Activated B cell treated with CpG ODN at 0.5 μM for 24 hours (primary cell): ENCODE measurements at regions not wholly inside any gene's neighbourhood (a gene's known extent, or its start where the extent isn't known, plus 50 kb on each side); places are given as distances from the start of the nearest gene placed in this dataset.
"Not testable (repeated sequence)": the region's sequence is repeated elsewhere in the genome, so short reads cannot be mapped to it uniquely, and the experiment has no call there.

Experiments used
- ATAC-seq: fragments of 200-7000 bp; cut with Tn5 transposase; one replicate; pipeline ENCODE4 v1.10.0; 2021; ENCODE audit warnings: low read depth, mild to moderate bottlenecking, moderate library complexity
- CTCF ChIA-PET: fragments of 350-600 bp; sonication (Branson Sonifier 250); formaldehyde crosslinking; loops from one replicate; lab custom pipeline; 2021; ENCODE audit warnings: antibody characterized with exemption; lab: Charles Lee
- POLR2A ChIA-PET: fragments of 350-600 bp; sonication (Branson Sonifier 250); formaldehyde crosslinking; loops from one replicate; lab custom pipeline; 2021; ENCODE audit warnings: antibody characterized with exemption; lab: Charles Lee
- DNase-seq: peaks from one replicate; pipeline ENCODE4 v3.0.0; 2022
- H3K27ac Mint-ChIP-seq: one replicate; pipeline ENCODE4 v1.8.0; 2020; ENCODE audit warnings: mixed read lengths
- H3K27me3 Mint-ChIP-seq: one replicate; pipeline ENCODE4 v1.8.0; 2021; ENCODE audit warnings: mixed read lengths
- H3K36me3 Mint-ChIP-seq: one replicate; pipeline ENCODE4 v1.8.0; 2021; ENCODE audit warnings: low read depth, mixed read lengths
- H3K4me1 Mint-ChIP-seq: one replicate; pipeline ENCODE4 v1.8.0; 2021; ENCODE audit warnings: mixed read lengths
- H3K4me3 Mint-ChIP-seq: one replicate; pipeline ENCODE4 v1.8.0; 2020; ENCODE audit warnings: mild to moderate bottlenecking, mixed read lengths
- H3K9me3 Mint-ChIP-seq: one replicate; pipeline ENCODE4 v1.8.0; 2020; ENCODE audit warnings: mixed read lengths
- intact Hi-C: fragments of 100-400 bp; cut with micrococcal nuclease; formaldehyde crosslinking; loops from one replicate; pipeline ENCODE4 v1.15.1; 2024
- TF ChIP-seq, protein P1 (sequence below): fragments of 200-600 bp; IDR thresholded peaks from one replicate; pipeline ENCODE4 v1.8.0; 2022; ENCODE audit warnings: antibody characterized with exemption, mild to moderate bottlenecking

- intact Hi-C loops = no loop called here
- TF ChIP-seq, protein P1, sequence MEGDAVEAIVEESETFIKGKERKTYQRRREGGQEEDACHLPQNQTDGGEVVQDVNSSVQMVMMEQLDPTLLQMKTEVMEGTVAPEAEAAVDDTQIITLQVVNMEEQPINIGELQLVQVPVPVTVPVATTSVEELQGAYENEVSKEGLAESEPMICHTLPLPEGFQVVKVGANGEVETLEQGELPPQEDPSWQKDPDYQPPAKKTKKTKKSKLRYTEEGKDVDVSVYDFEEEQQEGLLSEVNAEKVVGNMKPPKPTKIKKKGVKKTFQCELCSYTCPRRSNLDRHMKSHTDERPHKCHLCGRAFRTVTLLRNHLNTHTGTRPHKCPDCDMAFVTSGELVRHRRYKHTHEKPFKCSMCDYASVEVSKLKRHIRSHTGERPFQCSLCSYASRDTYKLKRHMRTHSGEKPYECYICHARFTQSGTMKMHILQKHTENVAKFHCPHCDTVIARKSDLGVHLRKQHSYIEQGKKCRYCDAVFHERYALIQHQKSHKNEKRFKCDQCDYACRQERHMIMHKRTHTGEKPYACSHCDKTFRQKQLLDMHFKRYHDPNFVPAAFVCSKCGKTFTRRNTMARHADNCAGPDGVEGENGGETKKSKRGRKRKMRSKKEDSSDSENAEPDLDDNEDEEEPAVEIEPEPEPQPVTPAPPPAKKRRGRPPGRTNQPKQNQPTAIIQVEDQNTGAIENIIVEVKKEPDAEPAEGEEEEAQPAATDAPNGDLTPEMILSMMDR = no peak
- H3K27me3 Mint-ChIP-seq = peaks cover 9% of the 10 kb centered on the region
- ChIA-PET POLR2A (no interaction called here), CTCF (no interaction called here)
- DNase-seq = no peak
- no peak overlapping the region for H3K27ac Mint-ChIP-seq
- H3K4me1 Mint-ChIP-seq = no peaks in the 10 kb centered on the region
- ATAC-seq = no peak
- no peaks in the 10 kb centered on the region for H3K36me3 Mint-ChIP-seq
- no peak overlapping the region for H3K4me3 Mint-ChIP-seq
- no peaks in the 10 kb centered on the region for H3K9me3 Mint-ChIP-seq
Observed at GRCh38 chr2:20113986-20114938, 62.8 kb upstream of the LAPTM4A start.

- no peak overlapping the region for H3K27ac Mint-ChIP-seq
- intact Hi-C loops = no loop called here
Observed at GRCh38 chr2:20113004-20113796, 61.8 kb upstream of the LAPTM4A start.

GRCh38 chr2:20112361-20112760 lies 60.9 kb upstream of the LAPTM4A start:
- H3K27ac Mint-ChIP-seq, POLR2A ChIA-PET, ATAC-seq, H3K9me3 Mint-ChIP-seq, H3K4me1 Mint-ChIP-seq, intact Hi-C loops, H3K27me3 Mint-ChIP-seq, DNase-seq, H3K36me3 Mint-ChIP-seq, CTCF ChIA-PET, H3K4me3 Mint-ChIP-seq: not testable (repeated sequence)

More at GRCh38 chr2:20113004-20113796, 61.8 kb upstream of the LAPTM4A start:
- TF ChIP-seq, protein P1 = no peak
- ATAC-seq = no peak
- no peaks in the 10 kb centered on the region for H3K4me1 Mint-ChIP-seq
- H3K27me3 Mint-ChIP-seq = peaks cover 9% of the 10 kb centered on the region
- CTCF ChIA-PET = no interaction called here
- no peak for DNase-seq
- H3K36me3 Mint-ChIP-seq = no peaks in the 10 kb centered on the region
- POLR2A ChIA-PET = no interaction called here
- no peak overlapping the region for H3K4me3 Mint-ChIP-seq
- no peaks in the 10 kb centered on the region for H3K9me3 Mint-ChIP-seq

DNA sequence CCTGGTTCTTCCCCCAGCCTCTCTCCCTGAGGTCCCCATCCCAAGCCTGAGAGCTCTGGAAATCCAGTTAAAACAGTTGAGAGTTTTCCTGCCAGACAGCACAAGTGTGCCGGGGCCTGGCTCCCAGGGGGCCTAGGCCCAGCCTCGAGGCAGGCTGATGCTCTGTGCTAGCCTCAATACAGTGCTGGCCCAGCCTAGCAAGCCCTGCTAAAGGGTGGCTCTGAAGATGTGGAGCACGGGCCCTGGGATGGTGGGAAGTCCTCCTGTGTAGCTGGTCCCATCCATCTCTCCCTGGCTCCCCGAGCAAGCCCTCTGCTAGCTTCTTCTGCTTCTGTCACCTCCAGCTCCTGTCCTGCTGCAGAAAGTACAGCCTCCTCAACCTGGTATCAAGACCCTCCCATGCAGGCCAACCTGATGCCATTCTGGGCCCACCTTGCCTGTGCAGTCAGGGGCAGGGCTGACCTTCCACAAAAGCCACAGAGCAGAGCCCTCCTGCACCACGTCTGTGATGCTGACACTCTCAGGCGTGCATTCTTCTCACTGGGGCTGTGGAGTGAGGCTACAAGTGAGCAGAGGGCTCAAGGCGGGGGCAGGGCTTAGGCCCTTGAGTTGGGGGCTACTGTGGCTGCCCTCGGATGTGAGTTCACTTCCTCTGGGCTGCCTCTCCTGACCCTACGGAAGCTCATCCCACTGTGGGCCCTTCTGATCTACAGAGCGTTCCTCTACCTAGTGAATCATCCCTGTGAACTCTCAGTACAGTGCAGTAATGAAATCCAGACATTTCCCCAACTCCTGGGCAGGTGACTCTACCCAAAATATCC lies 60.1 kb upstream of the LAPTM4A start:
- ChIA-PET CTCF (no interaction called here), POLR2A (no interaction called here)
- DNase-seq (no peak), ATAC-seq (no peak)
- no peak overlapping the region for H3K27ac Mint-ChIP-seq
- no peak overlapping the region for H3K4me3 Mint-ChIP-seq
- no peaks in the 10 kb centered on the region for H3K4me1 Mint-ChIP-seq
- TF ChIP-seq, protein P1 = no peak
- intact Hi-C loops = no loop called here
- H3K9me3 Mint-ChIP-seq = no peaks in the 10 kb centered on the region
- peaks cover 13% of the 10 kb centered on the region for H3K27me3 Mint-ChIP-seq
- no peaks in the 10 kb centered on the region for H3K36me3 Mint-ChIP-seq

DNA sequence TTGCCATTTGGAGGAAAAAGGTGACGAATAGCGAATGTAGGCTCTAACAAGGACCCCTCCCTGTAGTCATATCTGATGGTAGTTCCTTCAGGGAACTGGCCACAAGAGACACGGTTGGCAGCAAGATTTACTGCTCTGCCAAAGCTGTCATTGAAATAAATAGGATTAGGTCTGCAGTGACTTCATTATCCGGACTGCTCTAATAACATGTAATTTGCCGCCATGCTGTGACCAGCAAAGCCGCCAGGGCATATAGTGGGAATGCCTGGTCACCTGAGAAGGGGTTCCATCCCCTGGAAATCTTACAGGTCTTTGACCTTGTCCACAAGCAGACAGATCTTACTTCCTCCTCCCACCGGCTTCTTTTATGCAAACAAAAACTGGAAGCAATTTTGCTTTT lies 59.4 kb upstream of the LAPTM4A start:
- H3K27ac Mint-ChIP-seq = no peak overlapping the region
- ChIA-PET POLR2A (no interaction called here), CTCF (no interaction called here)
- no peak overlapping the region for H3K4me3 Mint-ChIP-seq
- no peaks in the 10 kb centered on the region for H3K9me3 Mint-ChIP-seq
- peaks cover 19% of the 10 kb centered on the region for H3K27me3 Mint-ChIP-seq
- ATAC-seq = no peak
- H3K36me3 Mint-ChIP-seq = no peaks in the 10 kb centered on the region
- intact Hi-C loops = no loop called here
- TF ChIP-seq, protein P1 = no peak
- no peaks in the 10 kb centered on the region for H3K4me1 Mint-ChIP-seq
- no peak for DNase-seq
